C1 segment of cervical spinal cord (tissue), 14 donors: ENCODE measurements at regions not wholly inside any gene's neighbourhood (a gene's known extent, or its start where the extent isn't known, plus 50 kb on each side); places are given as distances from the start of the nearest gene placed in this dataset.

Experiments
- DNase-seq, 14 donors: peaks; one replicate each; lab custom pipeline; 2025; lab: John Stamatoyannopoulos, UW

GRCh38 chrX:124518885-124519284 lies 172.5 kb downstream of the SH2D1A start:
- no peak for DNase-seq

DNA sequence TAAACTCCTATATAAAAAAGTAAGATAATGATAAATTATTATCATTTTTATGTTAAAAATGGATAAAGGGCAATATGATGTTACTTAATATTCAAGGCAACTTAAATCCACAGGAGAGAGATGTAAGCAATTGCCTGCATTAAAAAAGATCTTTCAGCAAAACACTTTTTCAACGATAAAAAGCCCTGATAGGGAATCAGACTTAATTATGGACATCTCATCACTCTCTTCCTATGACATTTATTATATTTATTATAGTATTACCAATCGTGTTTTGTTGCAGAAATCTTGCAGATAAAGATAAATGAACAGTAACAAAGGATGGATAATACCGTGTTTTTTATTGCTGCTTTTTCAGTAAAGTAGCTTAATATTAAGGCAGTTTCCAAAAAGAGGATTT lies 178.5 kb downstream of the SH2D1A start:
- no peak for DNase-seq

DNA sequence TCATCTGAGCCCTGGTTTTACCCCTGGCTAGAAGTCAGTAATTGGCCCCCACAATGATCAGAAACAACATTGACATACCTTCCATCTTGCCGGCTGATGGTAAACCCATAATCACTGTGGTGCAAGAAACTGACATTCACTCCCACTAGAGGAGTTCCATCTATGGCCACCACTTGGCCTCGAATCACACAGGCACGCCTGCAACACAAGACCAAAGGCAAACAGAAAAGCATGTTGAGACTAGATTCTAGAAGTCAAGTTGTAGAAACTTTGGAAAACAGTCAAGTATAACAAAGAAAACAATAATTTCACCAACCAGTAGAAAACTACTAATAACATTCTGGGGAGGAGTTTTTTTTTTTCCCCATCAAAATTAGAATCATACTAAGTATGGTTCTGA lies 183.4 kb downstream of the SH2D1A start:
- DNase-seq: no peak

DNA sequence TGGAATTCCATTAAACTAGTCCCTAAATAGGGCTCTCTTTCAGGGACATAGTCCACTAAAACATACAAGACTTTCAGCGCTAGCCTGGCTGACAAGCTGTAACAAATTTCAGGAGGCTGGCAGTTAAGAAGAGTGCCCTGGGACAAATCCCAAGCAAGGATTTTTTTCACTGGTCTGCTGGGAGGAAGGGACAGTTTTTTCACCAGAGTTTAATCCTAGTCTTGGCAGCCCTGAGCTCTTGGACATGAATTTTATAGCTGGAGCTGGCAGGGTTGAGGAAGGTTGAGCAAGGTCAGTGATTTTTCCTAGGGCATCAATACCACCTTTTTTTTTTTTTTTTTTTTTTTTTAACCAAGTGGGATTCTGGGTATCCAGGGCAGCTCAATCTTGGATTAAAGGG lies 184.4 kb downstream of the SH2D1A start:
- DNase-seq: peak in 2 of 14 donors; percentile 0 to 59

DNA sequence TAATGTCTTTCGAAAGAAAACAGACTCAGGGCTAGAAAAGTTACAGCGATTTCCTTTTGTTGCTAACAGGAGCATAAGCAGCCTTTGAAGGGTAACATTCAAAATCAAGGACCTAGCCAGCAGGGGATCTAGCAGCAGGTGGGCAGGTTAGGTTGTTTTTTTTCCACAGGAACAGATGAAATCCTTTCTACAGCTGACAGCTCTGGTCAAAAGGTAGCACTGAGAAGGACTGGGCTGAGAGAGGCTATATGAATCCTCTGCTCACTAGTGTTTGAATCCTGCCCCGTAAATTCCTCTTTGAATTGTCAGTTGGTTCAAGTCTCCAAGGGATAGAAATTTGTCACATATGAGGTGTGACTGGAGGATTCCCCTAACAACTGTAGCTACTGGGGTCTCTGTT lies 188.2 kb downstream of the SH2D1A start:
- no peak for DNase-seq

DNA sequence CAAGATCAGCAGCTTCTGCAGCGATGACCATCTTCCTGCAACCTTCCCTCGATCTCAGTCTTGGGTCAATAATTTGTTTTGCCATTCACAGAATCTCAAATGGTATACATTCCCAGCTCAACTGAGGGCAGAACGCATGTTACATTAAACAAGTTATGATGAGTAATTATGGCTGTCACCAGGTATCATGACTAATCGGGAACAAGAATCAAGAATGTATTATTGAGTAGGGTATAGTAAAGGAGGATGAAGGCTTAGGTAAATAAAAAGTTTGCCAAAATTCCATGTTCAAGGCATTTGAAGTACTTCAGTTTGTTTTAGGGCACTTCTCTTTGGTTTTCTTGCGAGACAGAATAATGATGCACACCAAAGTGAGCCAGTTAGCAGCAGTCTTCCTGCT lies 194.1 kb downstream of the SH2D1A start:
- DNase-seq: no peak

- DNase-seq: no peak
These were observed 202.2 kb downstream of the SH2D1A start for GRCh38 chrX:124548571-124548970.

GRCh38 chrX:124555036-124555595 lies 208.8 kb downstream of the SH2D1A start:
- DNase-seq: no peak

DNA sequence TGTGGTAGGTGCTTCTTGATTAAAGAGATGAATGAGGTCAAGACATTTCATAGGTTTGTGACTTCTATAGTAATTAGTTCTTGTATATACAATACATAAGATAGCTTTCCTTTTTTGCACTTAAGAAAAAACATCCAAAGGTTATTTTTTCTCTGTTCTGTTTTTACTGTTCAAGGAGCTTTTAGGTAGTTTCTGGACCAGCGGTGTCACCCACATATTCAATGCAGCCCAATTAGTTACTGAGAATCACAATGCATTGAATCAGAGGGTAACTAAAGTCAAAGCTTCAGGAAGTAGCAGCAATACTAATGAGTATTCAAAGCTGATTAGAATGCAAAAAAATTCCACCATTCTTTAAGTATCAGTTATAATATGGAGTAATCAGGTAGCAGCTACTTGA lies 211.6 kb downstream of the SH2D1A start:
- DNase-seq: no peak

GRCh38 chrX:124573468-124573867 lies 227.1 kb downstream of the SH2D1A start:
- DNase-seq: no peak

DNA sequence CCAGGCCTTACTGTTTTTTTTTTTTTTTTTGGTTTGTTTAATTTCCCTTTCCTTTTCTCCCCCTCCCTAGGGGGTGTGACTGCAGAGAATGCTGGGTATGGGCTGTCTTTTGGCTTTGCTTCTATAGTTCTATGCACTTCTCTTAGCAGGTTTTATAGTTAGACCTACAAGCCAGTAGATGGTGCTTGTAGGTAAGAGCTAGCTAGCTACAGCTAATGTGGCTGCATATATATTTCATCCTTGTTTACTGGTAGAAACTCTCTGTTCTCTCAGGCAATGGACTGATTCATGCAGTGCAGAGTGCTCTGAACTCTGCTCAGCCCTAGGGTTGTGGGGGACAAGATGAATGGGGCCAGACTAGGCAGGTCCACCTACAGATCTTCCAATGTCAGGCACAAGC lies 246.4 kb downstream of the SH2D1A start:
- DNase-seq: no peak

DNA sequence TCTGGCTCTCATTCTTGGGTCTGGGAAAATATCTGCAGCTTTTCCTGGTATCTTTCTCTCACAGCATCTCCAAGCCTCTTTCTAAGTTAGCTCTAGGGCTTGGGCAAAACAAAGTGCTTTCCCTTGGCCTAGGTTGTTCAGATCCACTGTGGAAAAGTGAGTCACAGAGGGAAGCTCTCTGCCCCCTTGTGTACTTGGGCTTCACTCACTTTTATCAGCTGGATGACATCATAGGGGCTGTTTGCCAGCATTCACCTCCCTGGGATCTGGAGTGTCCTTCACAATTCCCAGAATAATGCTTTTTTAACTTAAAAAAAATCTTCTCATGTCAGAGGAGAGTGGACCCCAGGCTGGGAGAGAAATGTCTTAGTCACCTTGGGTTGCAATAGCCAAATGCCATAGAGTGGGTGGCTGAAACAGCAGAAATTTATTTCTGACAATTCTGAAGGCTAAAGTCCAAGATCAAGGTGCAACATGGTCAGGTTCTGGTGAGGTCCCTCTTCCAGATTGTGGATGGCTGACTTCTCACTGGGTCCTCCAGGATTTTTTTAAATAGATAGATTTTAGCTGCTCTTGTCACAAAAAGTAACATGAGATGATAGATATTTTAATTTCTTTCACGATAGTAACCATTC lies 247.8 kb downstream of the SH2D1A start:
- no peak for DNase-seq

DNA sequence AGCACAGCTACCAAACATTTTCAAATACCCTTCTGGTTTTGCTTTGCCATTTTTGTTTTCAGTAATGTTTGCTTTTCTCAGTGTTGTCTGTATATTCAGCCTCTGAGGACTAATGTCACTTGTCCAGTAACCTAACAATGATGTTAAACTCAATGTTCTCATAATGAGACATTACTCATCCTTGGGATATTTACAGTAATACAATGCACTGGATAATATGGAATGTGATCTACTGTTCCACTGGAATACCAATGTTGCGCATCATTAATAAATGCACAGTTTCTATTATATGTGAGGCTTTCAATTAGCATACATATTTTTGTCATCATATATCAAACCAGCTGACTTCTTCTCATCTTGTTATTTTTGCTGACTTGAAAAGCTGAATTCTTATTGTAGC lies 259.1 kb downstream of the SH2D1A start:
- DNase-seq: no peak

DNA sequence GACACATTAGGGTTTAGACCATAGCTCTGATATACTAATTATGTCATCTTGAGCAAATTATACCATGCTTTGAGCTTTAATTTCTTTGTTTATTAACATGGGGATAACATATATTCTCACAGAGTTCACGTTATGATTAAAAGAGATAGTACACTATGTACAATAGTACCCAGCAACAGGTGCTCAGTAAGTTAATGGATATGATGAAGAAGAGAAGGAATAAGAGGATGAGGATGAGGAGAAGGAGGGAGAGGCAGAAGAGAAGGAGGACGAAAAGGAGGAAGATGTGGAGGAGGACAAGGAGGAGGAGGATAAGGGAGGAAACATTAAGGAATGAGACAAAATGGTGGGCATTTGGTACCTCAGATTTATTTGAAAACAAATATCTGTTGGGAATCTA lies 260.4 kb downstream of the SH2D1A start:
- no peak for DNase-seq

DNA sequence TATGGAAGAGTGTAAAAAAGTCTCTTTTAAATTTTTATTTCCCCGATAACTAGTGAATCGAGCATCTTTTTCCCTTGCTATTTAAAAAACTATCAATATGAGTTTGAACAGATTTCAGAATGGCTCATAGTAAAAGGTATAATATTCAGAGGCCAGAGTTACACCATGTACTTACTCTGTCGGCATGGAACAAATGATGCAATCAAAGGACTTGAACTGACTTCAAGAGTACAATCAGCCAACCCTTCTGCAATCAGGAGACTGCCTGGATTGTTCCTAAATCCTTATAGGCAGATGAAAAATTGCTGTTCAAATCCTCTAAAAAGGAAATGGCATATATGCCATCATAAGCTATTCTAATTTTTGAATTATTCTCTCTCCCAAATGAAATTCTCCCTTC lies 273.3 kb downstream of the SH2D1A start:
- no peak for DNase-seq

DNA sequence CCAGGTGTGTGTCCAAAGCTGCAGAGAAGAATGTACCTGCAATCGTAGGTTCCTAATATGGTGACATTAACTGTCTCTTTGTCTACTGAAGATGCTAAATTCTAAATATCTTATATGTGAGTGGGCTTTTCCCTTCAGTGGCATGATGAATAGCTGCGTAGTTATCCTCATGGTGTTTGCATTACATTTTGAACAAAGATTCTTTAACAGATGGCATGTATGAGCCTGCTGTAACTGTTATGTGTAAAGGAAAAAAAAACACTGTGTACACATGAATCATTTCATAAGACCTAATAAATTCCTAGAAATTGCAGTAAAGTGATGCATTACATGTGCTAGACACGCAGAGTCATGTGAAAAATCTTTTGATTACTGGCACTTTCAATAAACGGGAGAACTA lies 288.0 kb downstream of the SH2D1A start:
- no peak for DNase-seq

DNA sequence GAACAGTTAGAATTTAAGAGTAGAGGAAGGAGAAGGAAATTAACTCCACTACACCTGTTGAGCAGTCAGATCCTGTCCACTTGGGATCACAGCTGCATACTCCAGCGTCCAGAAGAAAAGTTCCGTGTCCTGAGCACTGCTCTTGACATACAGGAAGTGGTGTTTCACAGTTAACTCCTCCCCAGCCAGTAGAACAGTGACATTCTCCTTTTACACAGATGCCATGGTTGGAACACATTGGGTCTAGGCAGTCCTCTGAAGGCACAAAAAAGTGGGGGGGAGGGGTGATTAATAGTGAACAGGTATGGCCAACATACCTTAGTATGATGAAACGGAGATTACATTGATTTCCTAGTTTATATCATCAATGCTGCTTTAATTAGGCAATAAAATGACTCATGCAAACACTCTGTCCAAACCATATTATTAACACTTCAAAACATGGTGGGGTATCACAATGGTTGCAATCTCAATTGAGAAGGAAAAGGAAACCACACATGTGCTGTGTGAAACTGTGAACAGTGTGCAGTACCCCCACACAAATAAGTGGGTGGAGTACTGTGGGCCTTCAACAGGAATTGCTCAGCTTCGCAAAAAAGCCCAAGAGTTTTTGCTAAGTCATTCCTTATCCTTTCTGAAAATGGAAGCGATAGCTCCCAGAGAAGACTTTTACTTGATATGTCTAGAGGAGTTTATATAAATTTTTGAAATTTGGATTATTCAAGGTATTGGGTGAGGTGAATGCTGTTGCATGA lies 295.6 kb downstream of the SH2D1A start:
- no peak for DNase-seq

GRCh38 chrX:124646403-124646802 lies 300.0 kb downstream of the SH2D1A start:
- no peak for DNase-seq

- DNase-seq: no peak
These were observed 304.7 kb downstream of the SH2D1A start for GRCh38 chrX:124651031-124651430.

GRCh38 chrX:124665621-124666400 lies 319.4 kb downstream of the SH2D1A start:
- no peak for DNase-seq

GRCh38 chrX:124679199-124679598 lies 332.8 kb downstream of the SH2D1A start:
- no peak for DNase-seq

DNA sequence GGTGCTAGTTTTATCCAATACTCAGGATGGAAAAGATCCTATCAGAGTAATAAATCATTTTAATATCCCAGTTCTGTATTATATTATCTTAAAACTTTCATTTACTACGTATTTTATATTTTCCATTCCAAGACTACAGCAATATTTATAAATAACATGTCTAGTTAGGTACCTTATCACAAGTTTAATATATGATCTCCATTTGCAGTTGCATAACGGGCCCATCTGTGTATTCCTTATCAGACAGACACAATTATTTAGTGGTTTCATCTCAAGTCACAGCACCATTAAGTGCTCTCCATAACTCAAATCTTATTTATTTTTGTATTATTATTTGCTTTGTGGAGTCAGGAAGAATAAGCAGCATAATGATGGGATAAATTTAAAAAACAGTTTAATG lies 333.9 kb downstream of the SH2D1A start:
- DNase-seq: no peak
